NCI-H526 (cell line): ENCODE measurements at regions not wholly inside any gene's neighbourhood (a gene's known extent, or its start where the extent isn't known, plus 50 kb on each side); places are given as distances from the start of the nearest gene placed in this dataset.

Source experiments
- DNase-seq, 2 experiments: peaks; one replicate each; lab custom pipeline; 2025; lab: John Stamatoyannopoulos, UW

GRCh38 chr5:50964746-50965653 is 298.6 kb downstream of the PARP8 start:
- DNase-seq = no peak

GRCh38 chr5:50965654-50966375 is 299.4 kb downstream of the PARP8 start:
- DNase-seq = no peak

GRCh38 chr5:50967009-50967562 is 300.6 kb downstream of the PARP8 start:
- DNase-seq = no peak

DNA sequence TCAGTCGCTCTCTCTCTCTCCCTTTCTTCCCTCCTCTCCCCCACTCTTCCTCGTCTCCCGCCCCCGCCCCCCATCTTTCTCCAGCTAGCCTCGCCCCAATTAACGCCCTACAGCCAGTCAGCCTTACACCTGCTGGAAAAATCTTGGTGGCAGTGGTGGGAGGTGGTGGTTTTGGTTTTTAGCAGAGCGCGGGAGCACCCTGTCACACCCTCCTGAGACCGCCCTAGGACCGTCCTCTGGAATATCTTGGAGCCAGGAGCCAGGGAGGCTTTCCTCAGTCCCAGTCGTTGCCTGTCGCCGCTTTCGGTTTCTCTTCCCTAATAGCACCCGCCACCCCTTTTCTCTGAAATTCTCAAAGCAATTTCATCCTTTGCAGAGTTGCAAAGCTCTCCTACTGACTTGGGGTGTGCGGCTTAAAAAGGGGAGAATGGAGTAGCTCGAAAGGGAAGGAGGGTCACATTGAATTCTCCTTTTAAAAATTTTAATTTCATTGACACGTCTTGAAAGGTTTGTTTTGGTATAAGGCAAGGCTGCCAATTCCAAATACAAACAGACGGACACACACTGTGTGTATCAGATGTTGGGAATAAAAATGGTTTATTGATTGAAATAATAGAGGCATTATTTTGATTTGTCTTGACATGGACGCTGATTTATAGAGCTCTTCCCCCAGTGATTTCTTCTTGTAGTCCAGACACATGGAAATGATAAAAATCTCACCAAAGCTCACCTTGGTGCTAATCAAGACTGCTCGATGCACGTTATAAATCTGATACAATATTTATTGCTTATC is 301.3 kb downstream of the PARP8 start:
- no peak for DNase-seq

DNA sequence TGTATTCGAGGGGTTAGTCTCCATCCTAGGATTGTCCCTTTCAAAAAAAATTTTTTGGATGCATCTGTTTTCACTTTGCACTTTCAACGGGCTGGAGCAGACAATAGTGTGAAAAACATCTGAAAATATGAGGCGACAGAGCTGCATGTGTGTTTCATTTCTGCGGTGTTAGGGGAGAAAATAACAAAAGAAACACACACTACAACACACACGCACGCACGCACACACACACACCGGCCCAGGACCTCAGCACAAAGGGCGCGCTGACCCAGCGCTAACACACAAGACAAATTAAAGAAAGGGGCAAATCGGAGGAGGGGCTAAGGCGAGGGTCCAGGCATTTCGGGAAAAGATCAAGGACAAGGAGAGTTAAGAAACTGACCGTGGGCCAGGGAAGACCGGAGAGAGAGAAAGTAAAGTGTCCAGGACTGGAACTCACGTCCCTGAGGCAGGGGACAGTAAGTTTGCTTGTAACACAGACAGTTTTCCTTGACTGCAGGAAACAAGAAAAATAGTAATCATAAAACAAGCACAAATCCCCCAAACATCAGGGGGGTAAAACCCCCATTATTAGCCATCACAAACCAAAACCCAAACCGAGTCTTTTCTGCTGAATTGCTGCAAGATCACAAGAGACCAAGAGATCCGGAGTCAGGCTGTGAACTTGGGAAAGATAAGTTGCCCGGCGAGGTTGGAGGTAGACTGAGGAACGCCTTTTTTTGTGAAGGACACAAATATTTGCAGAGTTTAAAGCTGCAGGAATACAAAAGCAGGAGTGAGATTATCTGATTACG is 302.1 kb downstream of the PARP8 start:
- DNase-seq = no peak

- DNase-seq = no peak
These were observed 303.0 kb downstream of the PARP8 start for GRCh38 chr5:50969151-50970031.

DNA sequence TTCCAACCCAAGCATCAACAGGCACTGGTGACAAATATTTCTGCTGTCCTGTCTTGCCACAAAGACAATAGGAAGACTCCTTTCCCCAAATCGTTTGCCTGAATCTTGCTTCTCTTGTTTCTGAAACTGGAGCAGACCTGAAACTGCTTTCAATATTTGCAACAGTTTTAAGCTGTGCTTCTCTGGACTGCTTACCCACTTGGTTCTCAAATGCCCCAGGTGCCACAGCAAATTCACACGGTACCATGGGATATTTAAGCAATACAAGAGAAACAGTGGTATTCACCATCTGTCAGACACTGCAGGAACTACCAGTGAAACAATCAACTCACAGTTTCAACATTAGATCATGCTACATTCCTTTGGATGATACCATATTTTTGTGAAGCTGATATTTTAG is 309.4 kb downstream of the PARP8 start:
- no peak for DNase-seq

DNA sequence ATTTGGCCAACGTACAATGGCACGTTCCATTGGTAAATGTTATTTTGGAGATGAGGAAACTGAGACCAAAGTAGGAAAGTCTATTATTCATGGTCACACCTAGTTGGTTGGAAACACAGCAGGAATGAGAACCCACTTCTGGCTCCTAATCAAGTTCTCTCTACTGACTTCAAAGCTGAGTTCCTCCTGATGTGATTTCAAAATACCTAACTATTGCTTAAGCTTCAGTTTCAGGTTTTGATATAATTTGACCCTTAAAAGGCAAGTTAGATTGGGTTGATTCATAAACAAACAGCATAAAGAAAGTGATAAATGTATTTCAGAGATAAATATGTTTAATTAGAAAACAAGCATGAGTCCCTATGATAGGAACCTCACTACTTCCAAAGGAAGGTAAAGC is 312.5 kb downstream of the PARP8 start:
- no peak for DNase-seq

DNA sequence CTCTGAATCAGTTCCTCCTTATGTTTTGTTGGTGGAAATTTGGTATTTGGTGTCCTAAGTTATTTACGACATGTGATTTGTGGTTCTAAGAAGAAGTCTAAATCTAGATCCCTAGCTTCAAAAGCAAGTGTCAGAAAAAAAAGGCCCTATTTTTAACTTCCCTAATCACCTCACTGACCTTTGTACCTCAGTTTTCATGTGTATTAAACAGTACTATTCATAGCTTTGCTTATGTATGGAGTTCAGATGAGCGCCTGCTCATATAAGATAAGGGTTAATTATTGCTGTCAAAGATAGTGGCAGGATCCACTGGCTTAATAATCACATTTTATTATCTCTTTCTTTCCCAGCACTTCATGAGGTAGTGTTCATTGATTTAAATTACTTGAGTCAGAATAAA is 318.2 kb downstream of the PARP8 start:
- DNase-seq = no peak

DNA sequence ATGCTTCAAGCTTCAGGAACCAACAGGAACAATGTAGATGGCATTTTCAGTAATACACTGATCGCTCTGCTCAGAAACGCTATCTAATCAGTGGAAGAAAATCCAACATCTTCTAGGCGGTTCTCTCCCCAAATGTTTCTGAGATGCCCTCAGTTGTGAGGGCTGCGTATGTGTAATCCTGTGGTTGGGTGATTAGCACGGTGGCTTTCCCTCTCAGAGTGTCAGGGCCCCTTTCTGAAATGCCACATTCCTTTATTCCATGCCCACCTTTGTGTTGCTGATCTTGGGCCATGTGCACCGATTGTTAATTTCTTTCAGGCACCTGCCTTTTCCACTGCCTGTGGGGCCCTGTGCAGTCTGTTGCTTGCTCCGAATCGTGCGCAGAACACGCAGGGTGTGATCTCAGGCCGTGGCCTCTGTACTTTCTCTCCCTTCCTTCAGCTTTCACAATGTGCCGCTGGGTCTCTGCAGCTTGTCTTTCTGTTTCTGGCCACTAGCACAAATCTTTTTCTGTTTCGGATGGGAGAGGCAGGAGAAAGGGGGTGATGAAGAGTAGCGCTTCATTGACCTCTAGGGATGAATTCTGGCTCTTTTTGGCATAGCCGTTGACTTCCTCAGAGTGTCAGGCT is 324.0 kb downstream of the PARP8 start:
- DNase-seq = no peak

GRCh38 chr5:50995285-50995942 is 329.0 kb downstream of the PARP8 start:
- DNase-seq = no peak

GRCh38 chr5:51001227-51001923 is 334.9 kb downstream of the PARP8 start:
- no peak for DNase-seq

- no peak for DNase-seq
These were observed 335.9 kb downstream of the PARP8 start for GRCh38 chr5:51002368-51002767.

DNA sequence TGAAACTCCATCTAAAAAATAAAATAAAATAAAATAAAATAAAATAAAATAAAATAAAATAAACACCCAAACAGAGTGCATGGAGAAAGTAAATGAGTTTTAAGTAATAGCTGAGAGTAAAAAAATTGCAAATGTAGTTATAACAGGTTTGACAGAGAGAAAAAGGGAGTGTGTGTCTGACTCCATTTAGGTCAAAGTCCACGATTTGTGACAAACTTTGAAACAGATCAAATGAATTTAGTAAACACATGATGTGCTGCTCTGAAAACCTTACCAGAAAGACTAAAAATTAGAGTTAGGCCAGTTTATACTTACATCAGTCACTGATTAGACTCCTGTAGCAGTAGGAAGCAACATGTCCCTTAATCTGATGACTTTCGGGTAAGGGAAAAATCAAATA is 346.6 kb downstream of the PARP8 start:
- no peak for DNase-seq

DNA sequence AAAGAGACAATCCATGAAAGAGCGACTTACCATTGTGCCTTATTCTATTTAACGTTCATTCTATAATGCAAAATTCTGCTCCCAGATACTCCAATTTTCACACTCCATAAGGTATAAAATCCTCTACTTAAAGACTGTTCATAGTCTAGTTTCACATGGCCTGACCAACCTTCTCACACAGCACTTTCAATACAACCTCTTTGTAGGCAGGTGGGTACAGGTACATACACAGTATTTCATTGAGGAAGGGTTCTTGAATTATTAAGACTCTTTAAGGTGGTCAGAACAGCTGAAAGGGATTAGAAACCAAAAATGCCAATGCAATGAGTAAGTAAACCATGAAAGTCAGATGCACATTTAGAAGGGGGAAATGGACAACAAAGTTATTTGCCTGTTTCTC is 352.0 kb downstream of the PARP8 start:
- DNase-seq = no peak

DNA sequence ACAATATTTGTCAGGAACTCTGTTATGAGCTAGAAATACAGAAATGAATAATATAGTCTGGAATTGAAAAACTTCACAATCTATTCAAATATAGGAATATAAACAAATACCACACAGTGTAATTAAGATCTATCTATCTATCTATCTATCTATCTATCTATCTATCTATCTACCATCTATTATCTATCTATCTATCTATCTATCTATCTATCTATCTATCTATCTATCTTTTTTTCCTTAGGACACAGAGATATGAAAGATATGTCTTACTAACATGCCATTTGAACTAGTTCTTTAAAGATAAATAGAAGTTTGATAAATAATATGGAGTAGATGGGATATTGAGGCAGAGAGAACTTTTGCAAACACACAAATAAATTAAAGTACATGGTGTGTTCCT is 357.8 kb downstream of the PARP8 start:
- no peak for DNase-seq

DNA sequence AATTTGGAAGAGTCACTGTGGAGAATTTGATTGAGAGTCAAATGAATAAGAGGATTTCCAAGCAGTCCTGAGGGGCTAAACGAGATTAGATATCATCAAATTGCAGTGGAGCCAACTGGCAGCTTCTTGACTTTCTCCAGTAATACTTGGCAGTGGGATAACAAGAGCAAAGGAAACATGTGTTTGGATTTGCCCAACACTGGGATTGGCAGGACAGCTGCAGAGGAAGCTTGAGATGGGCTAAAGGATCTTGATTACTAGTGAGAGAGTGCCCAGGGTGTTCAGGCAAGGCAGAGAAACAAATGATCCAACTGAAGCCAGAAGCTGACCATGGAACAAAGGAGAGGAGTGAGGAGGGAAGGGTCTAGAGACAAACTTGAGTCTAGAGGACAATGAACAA is 356.0 kb upstream of the ISL1 start:
- DNase-seq = no peak

- DNase-seq = no peak
These were observed 354.9 kb upstream of the ISL1 start for GRCh38 chr5:51028394-51028793.

- no peak for DNase-seq
These were observed 350.0 kb upstream of the ISL1 start for GRCh38 chr5:51033215-51033614.
